Mesenchymal stem cell (in vitro differentiated cells and primary cell): ENCODE measurements at regions not wholly inside any gene's neighbourhood (a gene's known extent, or its start where the extent isn't known, plus 50 kb on each side); places are given as distances from the start of the nearest gene placed in this dataset.

ENCODE experiments used
- DNase-seq: peaks from one replicate; pipeline ENCODE4 v3.0.0-alpha.2; 2013
- H2AFZ ChIP-seq: one replicate; pipeline ENCODE4 v1.6.1; 2013; ENCODE audit warnings: low read depth, mild to moderate bottlenecking, control low read depth, inconsistent platforms, low read length, moderate library complexity
- H2AK5ac ChIP-seq: 2 replicates; pipeline ENCODE4 v1.6.1; 2013; ENCODE audit warnings: low read length, moderate library complexity, mild to moderate bottlenecking, inconsistent platforms; ENCODE audit not compliant: severe bottlenecking
- H2BK120ac ChIP-seq: one replicate; pipeline ENCODE4 v1.6.1; 2013; ENCODE audit warnings: low read depth, mild to moderate bottlenecking, inconsistent platforms, low read length, moderate library complexity
- H2BK12ac ChIP-seq, 2 experiments: one replicate each; pipeline ENCODE4 v1.6.1; 2013; ENCODE audit warnings: inconsistent platforms in 2 of 2, low read length in 2 of 2, mild to moderate bottlenecking in 2 of 2, moderate library complexity in 2 of 2, control low read depth in 1 of 2
- H2BK15ac ChIP-seq: one replicate; pipeline ENCODE4 v1.6.1; 2013; ENCODE audit warnings: mild to moderate bottlenecking, low read depth, inconsistent platforms; ENCODE audit not compliant: poor library complexity, severe bottlenecking
- H2BK5ac ChIP-seq: 2 replicates; pipeline ENCODE4 v1.6.1; 2013; ENCODE audit warnings: low read depth, mild to moderate bottlenecking, low read length, control low read depth, inconsistent platforms; ENCODE audit not compliant: poor library complexity, severe bottlenecking
- H3K14ac ChIP-seq, 2 experiments: one replicate each; pipeline ENCODE4 v1.6.1; 2013; ENCODE audit warnings: inconsistent platforms in 2 of 2, low read length in 2 of 2, control low read depth in 1 of 2, mild to moderate bottlenecking in 1 of 2, moderate library complexity in 1 of 2
- H3K18ac ChIP-seq, 2 experiments: one replicate each; pipeline ENCODE4 v1.6.1; 2013; ENCODE audit warnings: inconsistent platforms in 2 of 2, low read length in 2 of 2, control low read depth in 1 of 2, low read depth in 1 of 2, mild to moderate bottlenecking in 1 of 2
- H3K23ac ChIP-seq, 2 experiments: one replicate each; pipeline ENCODE4 v1.6.1; 2013; ENCODE audit warnings: inconsistent platforms in 2 of 2, low read length in 2 of 2, mild to moderate bottlenecking in 2 of 2, moderate library complexity in 2 of 2, control low read depth in 1 of 2
- H3K27ac ChIP-seq: 2 replicates; pipeline ENCODE4 v1.5.1; 2013; ENCODE audit warnings: mild to moderate bottlenecking, moderate library complexity, low read length, control low read depth, inconsistent platforms; ENCODE audit not compliant: poor library complexity, severe bottlenecking
- H3K27me3 ChIP-seq, 2 experiments: 2 replicates each; pipeline versions ENCODE4 v1.6.1 to v1.7.0; 2013; ENCODE audit warnings: low read length in 2 of 2, mild to moderate bottlenecking in 2 of 2, moderate library complexity in 2 of 2, control low read depth in 1 of 2, inconsistent platforms in 1 of 2; ENCODE audit not compliant: control insufficient read depth in 1 of 2, insufficient read depth in 1 of 2
- H3K36me3 ChIP-seq, 2 experiments: 2 replicates each; pipeline versions ENCODE4 v1.6.1 to v1.7.0; 2013; ENCODE audit warnings: low read length in 2 of 2, control low read depth in 1 of 2, inconsistent platforms in 1 of 2, low read depth in 1 of 2, mild to moderate bottlenecking in 1 of 2; ENCODE audit not compliant: insufficient read depth in 2 of 2, control insufficient read depth in 1 of 2
- H3K4ac ChIP-seq, 2 experiments: one replicate each; pipeline ENCODE4 v1.6.1; 2013; ENCODE audit warnings: inconsistent platforms in 2 of 2, low read length in 2 of 2, mild to moderate bottlenecking in 2 of 2, moderate library complexity in 2 of 2, control low read depth in 1 of 2, low read depth in 1 of 2
- H3K4me1 ChIP-seq: 2 replicates; pipeline ENCODE4 v1.6.1; 2013; ENCODE audit warnings: low read depth, low read length, control low read depth; ENCODE audit not compliant: control insufficient read depth, insufficient read depth
- H3K4me2 ChIP-seq: 2 replicates; pipeline ENCODE4 v1.6.1; 2013; ENCODE audit warnings: low read length, mild to moderate bottlenecking, inconsistent platforms; ENCODE audit not compliant: poor library complexity, severe bottlenecking
- H3K4me3 ChIP-seq, 2 experiments: 2 replicates each; pipeline versions ENCODE4 v1.5.1 to v1.7.0; 2013; ENCODE audit warnings: low read length in 2 of 2, mild to moderate bottlenecking in 2 of 2, control low read depth in 1 of 2, low read depth in 1 of 2; ENCODE audit not compliant: insufficient read depth in 1 of 2
- H3K79me1 ChIP-seq: replicated peaks from 2 replicates; pipeline ENCODE4 v1.6.1; 2013; ENCODE audit warnings: mild to moderate bottlenecking, control low read depth, low read length, inconsistent platforms; ENCODE audit not compliant: poor library complexity, severe bottlenecking
- H3K9ac ChIP-seq: 2 replicates; pipeline ENCODE4 v1.7.0; 2013; ENCODE audit warnings: mild to moderate bottlenecking, low read length, moderate library complexity
- H3K9me3 ChIP-seq: 2 replicates; pipeline ENCODE4 v1.7.0; 2013; ENCODE audit warnings: mild to moderate bottlenecking, low read length; ENCODE audit not compliant: control insufficient read depth
- H4K8ac ChIP-seq: one replicate; pipeline ENCODE4 v1.6.1; 2013; ENCODE audit warnings: inconsistent platforms, mild to moderate bottlenecking, low read length, moderate library complexity
- H4K91ac ChIP-seq: one replicate; pipeline ENCODE4 v1.6.1; 2013; ENCODE audit warnings: mild to moderate bottlenecking, low read length, inconsistent platforms
- WGBS: methylation state at CpG from one replicate; pipeline ENCODE4 v1.1.7; 2013; ENCODE audit warnings: mixed read lengths; 5-methylcytosine and 5-hydroxymethylcytosine counted together

GRCh38 chr2:199570934-199571333 lies 113.2 kb upstream of the SATB2 start:
- no peak overlapping the region for H2BK12ac ChIP-seq
- H3K18ac ChIP-seq: no peak overlapping the region
- no peak overlapping the region for H2BK120ac ChIP-seq
- H3K23ac ChIP-seq: no peak overlapping the region
- no peak overlapping the region for H4K91ac ChIP-seq
- no peaks in the 10 kb centered on the region for H3K79me1 ChIP-seq
- H3K14ac ChIP-seq: no peak overlapping the region
- WGBS: 80% methylated on average over 1 of the region's 2 CpGs
- DNase-seq: no peak
- H3K27me3 ChIP-seq: no peaks in the 10 kb centered on the region
- no peak overlapping the region for H3K4ac ChIP-seq
- H3K9me3 ChIP-seq: no peaks in the 10 kb centered on the region
- H2AK5ac ChIP-seq: no peak overlapping the region
- no peak overlapping the region for H3K27ac ChIP-seq
- no peak overlapping the region for H2BK15ac ChIP-seq
- H3K9ac ChIP-seq: no peak overlapping the region
- no peak overlapping the region for H2AFZ ChIP-seq
- H4K8ac ChIP-seq: no peak overlapping the region
- no peak overlapping the region for H3K4me2 ChIP-seq
- H2BK5ac ChIP-seq: no peak overlapping the region
- H3K36me3 ChIP-seq: no peaks in the 10 kb centered on the region
- no peaks in the 10 kb centered on the region for H3K4me1 ChIP-seq
- H3K4me3 ChIP-seq: no peak overlapping the region

- Histone ChIP-seq H4K91ac (no peak overlapping the region), H3K4ac (no peak overlapping the region), H3K27me3 (no peaks in the 10 kb centered on the region), H2AK5ac (no peak overlapping the region), H3K14ac (no peak overlapping the region), H3K4me3 (no peak overlapping the region), H3K36me3 (no peaks in the 10 kb centered on the region), H3K9me3 (no peaks in the 10 kb centered on the region), H3K27ac (no peak overlapping the region), H3K9ac (no peak overlapping the region), H2BK12ac (no peak overlapping the region), H3K4me2 (no peak overlapping the region), H2BK120ac (no peak overlapping the region), H4K8ac (no peak overlapping the region), H2BK15ac (no peak overlapping the region), H2BK5ac (no peak overlapping the region), H2AFZ (no peak overlapping the region), H3K18ac (no peak overlapping the region), H3K4me1 (no peaks in the 10 kb centered on the region), H3K79me1 (no peaks in the 10 kb centered on the region), H3K23ac (no peak overlapping the region)
- WGBS: no CpG with 5 or more reads among the region's 1 CpG
- DNase-seq: no peak
These were observed 111.6 kb upstream of the SATB2 start for GRCh38 chr2:199569336-199569735.

GRCh38 chr2:199558156-199558555 lies 100.4 kb upstream of the SATB2 start:
- no peaks in the 10 kb centered on the region for H3K9me3 ChIP-seq

GRCh38 chr2:199556527-199557285 lies 99.0 kb upstream of the SATB2 start:
- no peak for DNase-seq
- H3K14ac ChIP-seq: no peak overlapping the region
- no peak overlapping the region for H2BK120ac ChIP-seq
- no peak overlapping the region for H2AK5ac ChIP-seq
- 84% methylated on average over 12 of the region's 12 CpGs for WGBS
- H3K79me1 ChIP-seq: no peaks in the 10 kb centered on the region
- no peaks in the 10 kb centered on the region for H3K36me3 ChIP-seq
- H3K27ac ChIP-seq: no peak overlapping the region
- H3K23ac ChIP-seq: no peak overlapping the region
- no peak overlapping the region for H3K4me2 ChIP-seq
- H3K4me1 ChIP-seq: no peaks in the 10 kb centered on the region
- no peak overlapping the region for H3K18ac ChIP-seq
- no peak overlapping the region for H2BK5ac ChIP-seq
- H4K8ac ChIP-seq: no peak overlapping the region
- H2AFZ ChIP-seq: no peak overlapping the region
- no peaks in the 10 kb centered on the region for H3K9me3 ChIP-seq
- H3K9ac ChIP-seq: no peak overlapping the region
- no peaks in the 10 kb centered on the region for H3K27me3 ChIP-seq
- H2BK15ac ChIP-seq: no peak overlapping the region
- no peak overlapping the region for H4K91ac ChIP-seq
- H3K4me3 ChIP-seq: no peak overlapping the region
- no peak overlapping the region for H3K4ac ChIP-seq
- H2BK12ac ChIP-seq: no peak overlapping the region

More at GRCh38 chr2:199558156-199558555, 100.4 kb upstream of the SATB2 start:
- H2BK5ac ChIP-seq: no peak overlapping the region
- DNase-seq: no peak
- H3K14ac ChIP-seq: no peak overlapping the region
- no peaks in the 10 kb centered on the region for H3K36me3 ChIP-seq
- H3K23ac ChIP-seq: no peak overlapping the region
- no peak overlapping the region for H2BK120ac ChIP-seq
- no peaks in the 10 kb centered on the region for H3K79me1 ChIP-seq
- 88% methylated on average over 10 of the region's 14 CpGs for WGBS
- no peak overlapping the region for H2AK5ac ChIP-seq
- no peak overlapping the region for H2BK12ac ChIP-seq
- no peak overlapping the region for H4K91ac ChIP-seq
- no peaks in the 10 kb centered on the region for H3K27me3 ChIP-seq
- H3K18ac ChIP-seq: no peak overlapping the region
- no peak overlapping the region for H3K4ac ChIP-seq
- H2AFZ ChIP-seq: no peak overlapping the region
- no peaks in the 10 kb centered on the region for H3K4me1 ChIP-seq
- H3K9ac ChIP-seq: no peak overlapping the region
- H3K4me2 ChIP-seq: no peak overlapping the region
- H4K8ac ChIP-seq: no peak overlapping the region
- H3K4me3 ChIP-seq: no peak overlapping the region
- H2BK15ac ChIP-seq: no peak overlapping the region
- H3K27ac ChIP-seq: no peak overlapping the region
